Activated CD8-positive, alpha-beta T cell treated with anti-CD3 and anti-CD28 coated beads for 36 hours (primary cell): ENCODE measurements at regions not wholly inside any gene's neighbourhood (a gene's known extent, or its start where the extent isn't known, plus 50 kb on each side); places are given as distances from the start of the nearest gene placed in this dataset.

Source experiments
- ATAC-seq: fragments of 200-7000 bp; cut with Tn5 transposase; one replicate; pipeline ENCODE4 v1.10.0; 2021; ENCODE audit warnings: mild to moderate bottlenecking, moderate library complexity
- CTCF ChIA-PET: fragments of 350-600 bp; sonication (Branson Sonifier 250); formaldehyde crosslinking; loops from one replicate; lab custom pipeline; 2021; ENCODE audit warnings: antibody characterized with exemption; lab: Charles Lee
- POLR2A ChIA-PET: fragments of 350-600 bp; sonication (Branson Sonifier 250); formaldehyde crosslinking; loops from one replicate; lab custom pipeline; 2021; ENCODE audit warnings: antibody characterized with exemption; lab: Charles Lee
- DNase-seq: peaks from one replicate; pipeline ENCODE4 v3.0.0-alpha.2; 2020
- H3K27ac Mint-ChIP-seq: one replicate; pipeline ENCODE4 v1.8.0; 2021; ENCODE audit warnings: mild to moderate bottlenecking, mixed read lengths
- H3K27me3 Mint-ChIP-seq: one replicate; pipeline ENCODE4 v1.8.0; 2021; ENCODE audit warnings: mixed read lengths
- H3K36me3 Mint-ChIP-seq: one replicate; pipeline ENCODE4 v1.8.0; 2021; ENCODE audit warnings: low read depth, mixed read lengths
- H3K4me1 Mint-ChIP-seq: one replicate; pipeline ENCODE4 v1.8.0; 2021; ENCODE audit warnings: low read depth, mixed read lengths
- H3K4me3 Mint-ChIP-seq: one replicate; pipeline ENCODE4 v1.8.0; 2021; ENCODE audit warnings: mild to moderate bottlenecking, moderate library complexity, mixed read lengths
- H3K9me3 Mint-ChIP-seq: one replicate; pipeline ENCODE4 v1.8.0; 2021; ENCODE audit warnings: mixed read lengths
- intact Hi-C: fragments of 100-400 bp; cut with micrococcal nuclease; formaldehyde crosslinking; loops from one replicate; pipeline ENCODE4 v1.10.0; 2022
- TF ChIP-seq, protein P1 (sequence below): fragments of 200-600 bp; IDR thresholded peaks from one replicate; pipeline ENCODE4 v1.8.0; 2022; ENCODE audit warnings: antibody characterized with exemption, mild to moderate bottlenecking

GRCh38 chr6:40197371-40197770, 263.1 kb upstream of the MOCS1 start:
- ATAC-seq = no peak
- no peak for DNase-seq
- POLR2A ChIA-PET = no interaction called here
- Mint-ChIP-seq H3K27ac (no peak overlapping the region), H3K4me1 (no peaks in the 10 kb centered on the region), H3K9me3 (peaks cover 3% of the 10 kb centered on the region), H3K27me3 (peaks cover 4% of the 10 kb centered on the region), H3K36me3 (no peaks in the 10 kb centered on the region), H3K4me3 (no peak overlapping the region)
- intact Hi-C loops = no loop called here
- TF ChIP-seq, protein P1, sequence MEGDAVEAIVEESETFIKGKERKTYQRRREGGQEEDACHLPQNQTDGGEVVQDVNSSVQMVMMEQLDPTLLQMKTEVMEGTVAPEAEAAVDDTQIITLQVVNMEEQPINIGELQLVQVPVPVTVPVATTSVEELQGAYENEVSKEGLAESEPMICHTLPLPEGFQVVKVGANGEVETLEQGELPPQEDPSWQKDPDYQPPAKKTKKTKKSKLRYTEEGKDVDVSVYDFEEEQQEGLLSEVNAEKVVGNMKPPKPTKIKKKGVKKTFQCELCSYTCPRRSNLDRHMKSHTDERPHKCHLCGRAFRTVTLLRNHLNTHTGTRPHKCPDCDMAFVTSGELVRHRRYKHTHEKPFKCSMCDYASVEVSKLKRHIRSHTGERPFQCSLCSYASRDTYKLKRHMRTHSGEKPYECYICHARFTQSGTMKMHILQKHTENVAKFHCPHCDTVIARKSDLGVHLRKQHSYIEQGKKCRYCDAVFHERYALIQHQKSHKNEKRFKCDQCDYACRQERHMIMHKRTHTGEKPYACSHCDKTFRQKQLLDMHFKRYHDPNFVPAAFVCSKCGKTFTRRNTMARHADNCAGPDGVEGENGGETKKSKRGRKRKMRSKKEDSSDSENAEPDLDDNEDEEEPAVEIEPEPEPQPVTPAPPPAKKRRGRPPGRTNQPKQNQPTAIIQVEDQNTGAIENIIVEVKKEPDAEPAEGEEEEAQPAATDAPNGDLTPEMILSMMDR = no peak
- CTCF ChIA-PET = no interaction called here

DNA sequence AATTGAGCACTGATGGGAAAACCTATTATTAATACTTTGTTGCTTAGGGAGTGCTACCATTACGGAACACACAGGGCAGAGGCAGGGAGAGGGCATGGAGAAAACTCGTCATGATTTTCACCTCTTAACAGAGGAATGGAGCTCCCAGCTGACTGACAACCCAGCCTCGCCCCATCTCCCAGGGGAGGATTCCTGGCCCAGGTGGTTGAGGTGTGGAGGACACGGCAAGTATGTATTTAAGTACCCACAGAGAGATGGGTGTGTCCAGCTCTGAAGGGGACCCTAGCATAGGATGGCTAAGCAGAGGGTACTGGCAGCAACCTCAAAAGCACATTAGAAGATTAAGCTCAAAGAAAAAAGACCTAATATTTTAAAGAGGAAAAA, 261.9 kb upstream of the MOCS1 start:
- ChIA-PET POLR2A (no interaction called here), CTCF (no interaction called here)
- H3K27me3 Mint-ChIP-seq = peaks cover 4% of the 10 kb centered on the region

DNA sequence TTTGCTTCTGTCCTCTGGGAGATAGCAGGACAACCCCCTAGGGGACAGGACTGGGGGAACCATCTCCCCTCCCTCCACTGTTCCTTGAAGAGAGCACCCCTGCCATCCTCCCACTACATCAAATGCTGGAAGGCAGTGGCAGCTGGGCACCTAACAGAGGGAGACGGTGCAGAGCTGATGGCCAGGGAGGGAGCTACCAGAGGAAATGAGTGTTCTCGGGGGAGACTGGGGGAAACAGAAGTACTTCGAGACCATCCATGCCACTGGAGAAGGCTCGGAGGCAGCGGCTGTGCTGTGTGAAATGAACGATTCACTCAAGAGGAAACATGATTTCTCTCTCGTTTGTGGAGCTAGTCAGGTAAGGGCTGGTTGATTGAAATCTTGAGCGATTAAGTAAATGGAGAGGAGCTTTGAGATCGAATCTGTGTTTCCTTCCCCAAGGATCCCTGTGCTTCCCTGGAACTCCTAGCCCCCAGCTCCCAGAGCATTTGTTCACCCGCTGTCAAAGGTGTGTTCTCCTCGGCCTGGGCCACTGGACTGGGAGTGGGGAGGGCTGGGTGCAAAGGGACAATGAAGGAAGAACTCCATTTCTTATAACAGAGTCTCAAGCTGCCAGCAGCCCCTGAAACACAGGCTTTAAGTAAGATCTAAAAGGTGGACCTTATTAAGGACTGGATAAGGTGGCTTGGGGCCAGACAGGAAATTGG, 261.3 kb upstream of the MOCS1 start:
- H3K27me3 Mint-ChIP-seq = peaks cover 4% of the 10 kb centered on the region
- H3K4me1 Mint-ChIP-seq = no peaks in the 10 kb centered on the region
- intact Hi-C loops = no loop called here
- no peaks in the 10 kb centered on the region for H3K36me3 Mint-ChIP-seq
- DNase-seq = no peak
- H3K4me3 Mint-ChIP-seq = no peak overlapping the region
- ChIA-PET CTCF (no interaction called here), POLR2A (no interaction called here)
- no peak for ATAC-seq
- H3K9me3 Mint-ChIP-seq = no peaks in the 10 kb centered on the region
- H3K27ac Mint-ChIP-seq = no peak overlapping the region
- TF ChIP-seq, protein P1 = no peak

More for the DNA sequence above, 261.9 kb upstream of the MOCS1 start:
- intact Hi-C loops = no loop called here
- H3K27ac Mint-ChIP-seq = no peak overlapping the region
- DNase-seq = no peak
- no peaks in the 10 kb centered on the region for H3K4me1 Mint-ChIP-seq
- TF ChIP-seq, protein P1 = no peak
- no peaks in the 10 kb centered on the region for H3K36me3 Mint-ChIP-seq
- no peaks in the 10 kb centered on the region for H3K9me3 Mint-ChIP-seq
- no peak overlapping the region for H3K4me3 Mint-ChIP-seq
- no peak for ATAC-seq

DNA sequence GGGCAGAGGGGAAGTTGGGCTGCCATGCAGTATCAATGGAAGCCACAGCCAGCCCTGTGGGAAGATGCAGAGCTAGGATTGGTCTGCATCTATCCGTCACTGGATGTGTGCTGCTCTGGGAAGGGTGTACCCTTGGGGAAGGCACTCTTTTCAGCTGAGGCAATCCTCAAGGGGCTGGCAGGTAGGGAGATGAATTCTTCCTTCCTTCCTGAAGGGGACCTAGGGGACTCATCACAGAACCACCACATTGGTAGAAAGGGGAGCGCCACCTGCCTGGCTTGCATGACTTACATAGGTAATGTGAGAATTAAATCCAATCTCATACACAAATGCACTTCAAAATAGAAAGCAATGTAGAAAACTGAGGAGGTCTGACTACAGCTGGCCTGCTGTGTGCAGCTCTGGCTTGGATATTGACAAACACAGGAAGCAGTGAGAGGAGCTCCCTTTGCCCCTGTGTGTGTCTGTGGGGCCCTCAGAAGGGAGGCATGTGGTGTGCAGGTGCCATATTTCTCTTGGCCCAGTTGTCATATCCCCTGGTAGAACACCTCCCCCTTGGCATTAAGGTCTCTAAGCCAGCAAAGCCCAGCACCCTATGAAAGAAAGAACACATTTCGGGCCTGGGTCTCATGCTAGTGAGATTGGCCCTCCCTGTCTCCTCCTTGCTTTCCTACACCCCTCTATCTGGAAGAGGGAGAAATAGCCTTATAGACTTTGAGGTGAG, 260.3 kb upstream of the MOCS1 start:
- DNase-seq (no peak), ATAC-seq (no peak)
- Mint-ChIP-seq H3K4me1 (no peaks in the 10 kb centered on the region), H3K36me3 (no peaks in the 10 kb centered on the region), H3K9me3 (no peaks in the 10 kb centered on the region), H3K4me3 (no peak overlapping the region), H3K27me3 (peaks cover 4% of the 10 kb centered on the region), H3K27ac (no peak overlapping the region)
- TF ChIP-seq, protein P1 = no peak
- ChIA-PET CTCF (no interaction called here), POLR2A (no interaction called here)
- intact Hi-C loops = no loop called here

DNA sequence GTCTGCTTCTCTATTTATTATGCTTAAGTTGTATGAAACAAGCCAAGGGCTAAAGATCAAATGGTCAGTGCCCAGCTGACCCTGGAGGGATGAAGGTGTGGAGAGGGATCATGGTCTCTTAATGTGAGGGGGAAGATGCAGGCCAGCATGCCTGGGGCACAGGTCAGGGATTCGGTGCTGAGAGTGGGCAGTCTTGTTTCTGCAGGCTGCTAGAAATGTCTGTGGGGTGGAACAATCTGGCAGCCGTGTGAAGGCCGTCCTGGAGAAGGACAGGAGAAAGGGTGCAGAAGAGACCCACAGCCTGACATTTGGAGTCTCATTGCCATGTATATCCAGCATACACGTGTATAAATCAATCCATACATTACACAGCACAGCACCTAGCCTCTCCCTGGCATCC, 258.3 kb upstream of the MOCS1 start:
- POLR2A ChIA-PET = no interaction called here
- intact Hi-C loops = no loop called here
- Mint-ChIP-seq H3K4me3 (no peak overlapping the region), H3K4me1 (no peaks in the 10 kb centered on the region), H3K36me3 (no peaks in the 10 kb centered on the region), H3K27me3 (peaks cover 4% of the 10 kb centered on the region), H3K27ac (no peak overlapping the region), H3K9me3 (no peaks in the 10 kb centered on the region)
- TF ChIP-seq, protein P1 = no peak
- DNase-seq (no peak), ATAC-seq (no peak)
- CTCF ChIA-PET = no interaction called here
